NCI-H345 (cell line): ENCODE measurements at regions not wholly inside any gene's neighbourhood (a gene's known extent, or its start where the extent isn't known, plus 50 kb on each side); places are given as distances from the start of the nearest gene placed in this dataset.

ENCODE experiments used
- DNase-seq: peaks from one replicate; lab custom pipeline; 2025; lab: John Stamatoyannopoulos, UW

- DNase-seq = no peak
Observed at GRCh38 chr10:59088912-59089573, 87.4 kb upstream of the PHYHIPL start.

DNA sequence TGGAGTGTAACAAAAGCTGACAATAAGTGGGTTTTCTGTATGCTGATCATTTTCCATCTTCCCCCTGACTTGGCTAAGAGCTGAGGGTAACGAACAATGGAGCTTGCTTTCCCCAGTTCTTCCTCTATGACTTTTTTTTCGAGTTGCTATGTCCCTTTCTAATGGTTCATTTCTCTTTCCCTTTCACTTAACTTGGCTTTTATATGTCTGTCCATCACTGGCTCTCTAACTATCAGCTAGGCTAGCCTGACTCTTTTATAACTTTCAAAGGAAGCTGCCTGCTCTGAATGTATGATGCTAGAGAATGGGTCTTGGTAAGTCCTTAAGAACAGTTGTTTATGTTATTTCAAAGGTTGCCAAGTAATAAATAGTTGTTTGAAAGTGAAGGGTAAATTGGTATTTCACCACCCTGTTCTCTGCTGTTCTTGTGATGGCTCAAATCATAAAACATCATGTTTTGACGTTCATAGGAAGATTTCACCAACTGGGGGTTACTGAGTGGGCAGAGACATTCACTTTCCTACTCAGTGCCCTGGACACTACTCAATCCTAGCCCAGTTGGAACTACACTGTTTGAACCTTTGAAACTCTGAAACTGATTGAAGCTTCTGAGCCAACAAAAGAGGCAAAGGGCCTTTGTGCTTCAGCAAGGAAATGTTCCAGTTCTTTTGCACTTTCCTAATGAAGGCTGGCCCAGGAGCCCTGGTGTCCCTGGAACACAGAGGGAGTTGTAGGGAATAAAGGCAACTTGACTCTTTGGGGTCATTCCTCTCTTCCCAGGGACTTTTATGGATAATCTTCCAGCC lies 85.4 kb upstream of the PHYHIPL start:
- DNase-seq = no peak

DNA sequence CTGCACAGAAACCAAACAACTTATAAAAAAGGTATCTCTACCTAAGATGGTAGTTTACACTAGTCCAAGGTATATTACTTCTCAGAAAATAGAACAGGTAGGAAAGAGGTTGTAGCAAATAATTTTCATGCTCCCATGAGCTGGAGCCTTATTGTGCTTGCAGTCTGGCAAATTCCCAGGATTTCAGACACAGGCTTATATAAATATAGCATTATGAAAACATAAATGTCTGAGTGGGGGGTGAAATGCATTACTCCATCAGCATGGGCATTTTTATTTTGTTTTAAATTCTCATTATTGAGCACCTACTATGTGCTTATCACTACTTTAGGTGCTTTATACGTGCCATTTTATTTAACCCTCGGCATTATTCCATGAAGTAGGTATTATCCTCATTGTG lies 83.0 kb upstream of the PHYHIPL start:
- DNase-seq = no peak

- no peak for DNase-seq
Observed at GRCh38 chr10:59096631-59097030, 79.8 kb upstream of the PHYHIPL start.

- DNase-seq = no peak
Observed at GRCh38 chr10:59098387-59098786, 78.1 kb upstream of the PHYHIPL start.

- no peak for DNase-seq
Observed at GRCh38 chr10:59098831-59099452, 77.5 kb upstream of the PHYHIPL start.

- no peak for DNase-seq
Observed at GRCh38 chr10:59099481-59099880, 77.0 kb upstream of the PHYHIPL start.

GRCh38 chr10:59102394-59102793 lies 74.0 kb upstream of the PHYHIPL start:
- no peak for DNase-seq

GRCh38 chr10:59104186-59104585 lies 72.3 kb upstream of the PHYHIPL start:
- no peak for DNase-seq

DNA sequence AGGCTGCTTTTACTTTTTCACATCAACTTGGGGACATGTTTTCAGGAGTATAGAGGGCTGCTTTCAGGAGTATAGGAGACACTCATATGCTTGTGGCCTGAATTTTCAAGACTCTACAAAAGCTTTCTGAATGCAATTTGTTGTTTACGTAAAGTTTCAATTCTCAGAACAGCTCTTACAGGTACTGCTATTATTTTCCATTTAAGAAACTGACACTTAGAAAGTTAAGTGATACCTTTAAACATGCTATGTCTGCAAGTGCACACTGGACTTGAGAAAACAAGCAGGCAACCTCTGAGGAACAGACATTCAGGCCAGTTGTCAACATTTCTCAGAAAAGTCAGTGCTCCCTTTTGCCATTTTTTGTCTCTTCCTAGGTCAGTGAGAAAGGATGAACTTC lies 70.0 kb upstream of the PHYHIPL start:
- no peak for DNase-seq

DNA sequence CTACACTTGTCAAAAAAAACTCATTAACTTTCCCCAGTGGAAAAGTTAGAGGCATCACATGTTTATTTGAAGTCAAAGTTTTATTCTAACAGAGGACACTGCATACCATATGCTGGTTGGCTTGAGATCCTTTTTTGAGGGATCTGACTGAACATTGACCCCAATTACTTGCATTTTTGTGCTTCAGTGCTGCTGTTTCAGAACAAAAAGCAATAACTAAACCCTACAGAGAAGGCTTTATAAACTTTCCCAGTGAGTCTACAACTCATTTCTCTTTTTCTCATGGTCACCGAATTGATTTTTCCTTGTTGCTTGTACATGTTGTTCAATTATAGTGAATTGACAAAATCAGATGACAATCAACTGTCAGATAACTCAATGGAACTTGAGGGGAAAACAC lies 69.3 kb upstream of the PHYHIPL start:
- DNase-seq = no peak

GRCh38 chr10:59108296-59108870 lies 68.1 kb upstream of the PHYHIPL start:
- no peak for DNase-seq

- DNase-seq = no peak
Observed at GRCh38 chr10:59108886-59109288, 67.6 kb upstream of the PHYHIPL start.

DNA sequence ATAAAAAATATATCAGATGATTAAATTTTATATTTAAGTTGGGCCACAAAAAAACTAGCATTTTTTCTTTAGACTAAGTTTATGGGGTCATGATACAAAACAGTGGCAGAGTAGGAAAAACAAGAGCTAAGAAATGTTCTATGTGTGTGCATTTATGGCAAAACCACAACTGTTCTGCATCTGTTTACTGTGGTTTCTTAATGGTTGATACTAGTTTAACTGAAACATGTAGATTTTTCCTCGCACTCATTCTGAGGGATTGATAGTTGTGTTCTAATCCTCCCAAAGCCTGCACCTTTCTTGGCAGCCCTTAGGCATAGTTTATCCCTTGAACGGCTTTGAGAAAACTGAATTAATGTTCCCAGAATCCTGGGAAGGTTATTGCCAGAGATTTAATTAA lies 66.6 kb upstream of the PHYHIPL start:
- no peak for DNase-seq

DNA sequence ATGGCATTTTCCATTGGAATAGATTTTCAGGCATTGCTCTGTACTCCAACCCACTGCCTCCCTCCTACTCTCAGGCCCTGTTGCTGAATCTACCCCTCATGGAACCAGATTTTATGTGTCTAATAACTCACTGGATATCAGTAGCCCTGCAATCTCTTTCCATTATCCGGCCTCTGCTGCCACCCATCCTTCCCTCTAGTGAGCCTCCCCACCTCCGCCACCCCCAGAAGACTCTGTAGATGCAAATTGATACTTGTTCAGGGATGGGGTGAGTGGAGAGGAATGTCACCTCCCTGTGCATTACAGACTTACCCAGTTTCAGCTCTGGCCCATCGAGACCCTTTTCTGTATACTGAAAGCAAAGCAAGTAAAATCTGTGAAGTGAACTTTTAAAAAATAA lies 52.3 kb upstream of the PHYHIPL start:
- no peak for DNase-seq

GRCh38 chr10:59125666-59126065 lies 50.8 kb upstream of the PHYHIPL start:
- no peak for DNase-seq

DNA sequence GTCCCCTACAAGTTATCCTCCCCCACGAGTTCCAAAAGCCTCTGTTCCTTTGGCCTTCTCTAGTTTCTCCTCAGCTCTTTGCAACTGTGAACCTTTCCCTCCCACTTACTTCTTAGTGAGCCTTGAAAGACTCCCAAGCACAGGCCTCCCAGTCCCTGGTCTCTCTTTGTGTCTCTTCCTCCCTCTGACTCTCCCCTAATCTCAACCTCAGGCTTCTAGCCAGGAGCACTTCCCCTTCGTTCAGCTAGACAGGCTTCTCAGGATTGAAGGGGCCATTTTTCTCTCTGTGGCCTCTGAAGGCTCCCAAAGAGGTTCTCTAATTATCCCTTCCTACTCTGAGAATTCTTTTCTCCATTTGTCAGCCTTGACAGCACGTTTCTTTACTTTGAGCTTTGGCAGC lies 50.2 kb upstream of the PHYHIPL start:
- DNase-seq = no peak
